NCI-H2196 (cell line): ENCODE measurements at regions not wholly inside any gene's neighbourhood (a gene's known extent, or its start where the extent isn't known, plus 50 kb on each side); places are given as distances from the start of the nearest gene placed in this dataset.

Source experiments
- DNase-seq: peaks from one replicate; lab custom pipeline; 2025; ENCODE audit not compliant: unreplicated experiment; lab: John Stamatoyannopoulos, UW

- DNase-seq: no peak
These were observed 98.3 kb upstream of the ABI3BP start for GRCh38 chr3:101091489-101091888.

- no peak for DNase-seq
These were observed 92.5 kb upstream of the ABI3BP start for GRCh38 chr3:101085752-101086151.

- DNase-seq: no peak
These were observed 91.2 kb upstream of the ABI3BP start for GRCh38 chr3:101084404-101084803.

DNA sequence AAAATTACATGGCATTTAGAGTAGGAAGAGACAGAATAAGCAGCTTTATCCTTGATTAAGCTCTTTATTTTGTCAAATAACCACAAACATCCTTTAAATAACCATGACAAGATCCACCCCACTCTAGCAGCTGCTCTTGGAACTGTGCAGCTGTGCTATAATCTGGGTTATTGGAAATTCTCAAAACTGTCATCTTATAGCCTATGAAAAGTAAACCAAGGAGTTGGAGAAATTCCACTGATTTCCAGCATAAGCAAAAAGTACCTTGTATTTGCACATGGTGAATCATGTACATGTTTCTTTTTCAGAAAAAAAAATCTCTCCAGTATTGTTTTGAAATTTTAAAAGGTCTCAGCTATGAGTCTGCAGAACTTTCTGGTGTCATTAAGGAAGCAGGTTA is 88.8 kb upstream of the ABI3BP start:
- no peak for DNase-seq

DNA sequence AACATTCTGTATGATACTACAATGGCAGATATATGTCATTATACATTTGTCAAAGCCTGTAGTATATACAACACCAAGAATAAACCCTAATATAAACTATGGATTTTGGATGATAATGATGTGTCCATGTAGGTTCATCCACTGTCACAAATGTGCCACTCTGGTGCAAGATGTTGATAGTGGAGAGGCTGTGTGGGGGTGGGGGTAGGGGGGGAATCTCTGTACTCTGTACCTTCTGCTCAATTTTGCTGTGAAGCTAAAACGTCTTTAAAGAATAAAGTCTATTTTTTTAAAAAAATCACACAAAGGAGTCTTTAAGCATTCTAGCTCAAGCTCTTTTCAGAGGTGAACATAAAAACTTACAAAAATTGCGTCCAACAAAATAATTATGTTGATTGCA is 88.2 kb upstream of the ABI3BP start:
- DNase-seq: no peak

DNA sequence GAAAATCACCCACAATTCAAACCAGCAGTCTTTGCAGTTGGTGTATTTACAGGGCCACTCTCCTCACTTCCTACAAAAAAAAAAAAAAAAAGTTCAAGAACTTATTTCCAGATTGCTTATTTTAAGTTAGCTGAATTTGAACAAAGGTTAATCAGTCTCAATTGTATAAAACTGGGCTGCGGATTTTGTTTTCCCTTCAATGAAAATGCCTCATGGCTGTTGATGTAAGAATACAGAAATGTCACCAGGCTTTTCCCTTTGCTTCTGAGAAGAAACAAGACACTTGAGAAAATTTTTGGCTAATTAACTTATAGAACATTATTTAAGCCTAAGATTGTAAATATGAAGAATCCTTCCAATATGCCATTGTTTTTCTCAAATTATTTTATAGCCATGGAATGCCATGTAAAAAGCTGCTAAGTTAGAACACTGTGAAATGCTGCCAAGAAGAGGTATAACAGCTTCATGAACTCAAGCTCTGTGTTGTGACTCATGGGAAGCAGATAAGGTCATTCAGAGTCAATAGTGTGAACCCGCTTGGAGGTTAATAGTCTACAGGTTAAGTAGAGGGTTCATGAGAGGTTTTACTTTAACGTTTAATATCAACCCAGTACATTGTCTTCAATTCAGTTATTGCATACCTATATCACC is 84.3 kb upstream of the ABI3BP start:
- DNase-seq: no peak

- no peak for DNase-seq
These were observed 81.3 kb upstream of the ABI3BP start for GRCh38 chr3:101074518-101074917.

GRCh38 chr3:101072300-101072699 is 79.1 kb upstream of the ABI3BP start:
- no peak for DNase-seq

- DNase-seq: no peak
These were observed 77.5 kb upstream of the ABI3BP start for GRCh38 chr3:101070799-101071121.

- peak; percentile 42 for DNase-seq
These were observed 76.9 kb upstream of the ABI3BP start for GRCh38 chr3:101069901-101070798.

DNA sequence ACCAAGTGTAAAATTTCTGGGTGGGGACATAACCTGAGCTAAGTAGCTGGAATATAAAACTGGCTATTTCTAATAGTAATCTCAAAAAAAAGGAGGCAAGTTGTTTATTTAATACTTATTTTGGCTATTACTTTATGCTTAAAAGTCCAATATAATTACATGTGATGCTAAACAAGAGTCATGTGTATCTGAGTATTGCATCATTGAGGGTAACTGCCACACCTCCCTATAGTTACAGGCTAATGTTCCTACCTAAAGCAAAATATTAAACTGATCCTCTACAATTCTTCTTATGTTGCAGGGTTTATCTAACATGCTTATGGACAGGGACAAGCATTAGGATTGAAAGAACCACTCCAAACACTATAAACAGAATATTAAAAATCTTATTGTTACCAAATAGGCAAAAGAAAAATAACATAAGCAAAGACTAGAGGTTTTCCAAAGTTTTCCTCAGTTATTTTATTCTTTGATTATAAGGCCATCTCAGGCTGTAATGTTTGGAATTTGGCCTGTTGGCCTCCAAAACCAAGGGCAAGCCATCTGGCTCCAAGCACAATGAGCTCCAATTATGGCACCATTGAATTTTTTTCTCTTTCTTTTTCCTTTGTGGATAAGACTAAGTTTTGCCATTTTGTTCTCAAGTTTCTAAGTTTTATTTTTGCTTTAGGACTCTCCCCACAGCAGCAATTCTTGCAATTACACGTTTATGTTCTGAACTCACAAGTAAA is 75.8 kb upstream of the ABI3BP start:
- no peak for DNase-seq

DNA sequence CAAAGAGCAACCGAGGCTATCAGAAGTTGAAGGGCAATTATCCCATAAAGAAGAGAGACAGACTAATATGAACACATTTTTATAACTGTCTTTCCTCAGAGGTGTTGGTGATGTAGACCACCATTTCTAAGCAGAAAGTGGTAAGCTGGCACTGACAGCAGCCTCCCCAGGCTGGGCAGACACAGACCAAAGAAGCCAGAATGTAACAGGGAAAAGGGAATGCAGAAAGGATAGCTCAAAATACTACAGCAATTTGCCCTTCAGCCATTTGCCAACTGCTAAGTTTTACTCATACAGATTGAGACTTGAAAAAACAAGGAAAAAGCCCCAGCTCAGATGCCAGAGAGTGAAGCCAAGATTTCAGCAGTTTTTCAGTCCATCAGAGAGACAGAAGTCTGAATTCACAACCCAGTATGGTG is 73.5 kb upstream of the ABI3BP start:
- no peak for DNase-seq

DNA sequence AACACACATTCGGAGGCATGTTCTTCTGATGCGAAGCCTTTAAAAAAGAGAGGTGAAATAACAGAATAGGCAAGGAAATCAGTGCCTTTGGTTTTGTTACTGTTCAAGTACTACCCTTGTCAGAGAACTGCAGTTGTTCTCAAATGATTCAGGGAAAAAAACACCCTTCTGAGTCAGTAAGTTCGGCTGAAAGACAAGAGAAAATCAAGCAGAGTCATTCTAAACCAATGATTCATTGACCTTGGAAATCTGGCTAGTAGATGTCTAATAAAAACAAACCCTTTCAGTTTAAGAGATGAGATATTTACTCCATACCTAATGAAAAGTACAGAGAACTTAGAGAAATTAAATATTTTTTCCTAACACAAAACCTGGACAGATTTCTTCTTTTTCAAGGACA is 72.7 kb upstream of the ABI3BP start:
- no peak for DNase-seq

DNA sequence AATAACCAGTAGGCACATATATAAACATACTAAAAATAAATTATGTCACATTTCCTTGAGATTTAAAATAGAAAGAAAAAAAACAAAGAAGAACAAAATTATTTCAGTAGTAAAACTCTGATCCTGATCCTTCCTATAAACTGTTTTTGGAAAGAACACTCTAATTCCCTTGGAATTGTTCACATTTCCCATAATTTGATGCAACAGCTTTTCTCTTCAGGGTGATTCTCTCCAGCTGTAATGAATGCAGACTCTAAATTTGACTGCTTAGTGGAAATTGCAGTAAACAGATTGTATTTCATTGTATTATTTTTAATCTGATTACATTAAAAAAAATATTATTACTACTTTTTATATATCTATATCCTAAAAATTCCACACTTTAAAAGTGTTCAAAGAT is 70.2 kb upstream of the ABI3BP start:
- no peak for DNase-seq

DNA sequence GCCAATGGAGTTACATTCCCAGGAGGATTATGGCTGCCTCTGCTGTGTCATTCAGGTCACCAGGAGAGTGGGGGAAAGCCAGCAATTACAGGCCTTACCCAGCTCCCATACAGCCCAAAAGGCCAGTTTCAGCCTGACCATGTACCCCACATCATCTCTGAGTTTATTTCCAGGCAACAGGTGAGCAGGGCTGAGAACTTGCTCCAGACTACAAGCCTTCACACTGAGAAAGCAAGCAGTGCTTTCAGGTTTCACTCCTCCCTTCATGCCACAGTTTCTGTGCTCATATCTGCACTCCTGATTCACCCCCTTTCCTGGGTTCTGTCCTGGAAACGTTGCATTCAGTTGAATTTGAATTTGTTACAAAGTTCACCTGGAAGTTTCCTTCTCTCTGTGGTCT is 68.1 kb upstream of the ABI3BP start:
- no peak for DNase-seq

GRCh38 chr3:101050866-101051265 is 57.6 kb upstream of the ABI3BP start:
- no peak for DNase-seq

GRCh38 chr3:101050046-101050445 is 56.8 kb upstream of the ABI3BP start:
- DNase-seq: no peak

GRCh38 chr3:101049532-101049931 is 56.3 kb upstream of the ABI3BP start:
- DNase-seq: no peak

DNA sequence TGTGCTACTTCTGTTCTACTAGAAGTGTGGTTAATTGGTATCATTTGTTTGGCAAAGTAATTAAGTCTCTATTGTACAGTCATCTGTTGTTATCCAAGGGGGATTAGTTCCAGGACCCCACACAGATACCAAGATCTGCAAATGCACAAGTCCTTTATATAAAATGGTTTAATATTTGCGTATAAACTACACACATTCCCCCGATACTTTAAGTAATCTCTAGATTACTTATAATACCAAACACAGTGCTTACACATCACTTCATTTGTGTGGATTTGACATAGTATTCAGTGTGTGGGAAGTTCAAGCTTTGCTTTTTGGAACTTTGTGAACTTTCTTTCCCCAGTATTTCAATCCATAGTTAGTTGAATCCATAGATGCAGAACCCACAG is 50.5 kb upstream of the ABI3BP start:
- DNase-seq: no peak

DNA sequence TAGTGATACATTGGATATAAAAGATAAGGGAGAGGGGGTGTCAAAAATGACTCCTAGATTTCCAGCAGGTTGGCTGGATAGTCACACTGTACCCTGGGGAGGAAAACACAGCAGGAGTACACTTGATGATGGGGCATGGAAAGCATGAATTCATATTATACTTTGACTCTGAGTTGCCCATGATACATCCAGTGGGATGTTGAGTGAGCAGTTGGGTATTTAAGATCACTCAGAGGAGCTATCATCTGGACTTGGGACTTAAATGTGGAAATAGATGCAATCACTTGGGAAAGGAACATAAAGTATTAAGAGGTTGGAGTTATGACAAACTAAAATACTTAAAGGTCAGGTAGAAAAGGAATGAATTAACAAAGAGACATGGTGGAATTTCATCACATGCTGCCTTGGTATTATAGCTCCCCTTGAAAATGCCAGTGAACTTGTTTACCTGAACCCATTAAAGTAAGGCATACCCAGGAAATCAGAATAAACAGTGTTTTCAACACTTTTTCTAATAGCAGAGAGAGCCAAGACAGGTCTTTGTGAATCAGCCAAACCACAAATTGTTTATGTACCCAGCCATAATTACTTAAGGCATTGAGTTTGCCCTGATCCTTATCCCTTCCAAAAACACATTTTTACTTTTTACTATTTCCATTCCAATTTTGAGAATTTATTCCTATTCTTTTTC is 49.9 kb upstream of the ABI3BP start:
- DNase-seq: no peak
